HG03025 (cell line): ENCODE measurements at regions not wholly inside any gene's neighbourhood (a gene's known extent, or its start where the extent isn't known, plus 50 kb on each side); places are given as distances from the start of the nearest gene placed in this dataset.
"Not testable (repeated sequence)": the region's sequence is repeated elsewhere in the genome, so short reads cannot be mapped to it uniquely, and the experiment has no call there.

Experiments used
- ATAC-seq: cut with Tn5 transposase; IDR thresholded peaks from one replicate; pipeline ENCODE4 v1.9.1; 2021; ENCODE audit warnings: mild to moderate bottlenecking, moderate library complexity; ENCODE audit not compliant: unreplicated experiment, low FRiP score

DNA sequence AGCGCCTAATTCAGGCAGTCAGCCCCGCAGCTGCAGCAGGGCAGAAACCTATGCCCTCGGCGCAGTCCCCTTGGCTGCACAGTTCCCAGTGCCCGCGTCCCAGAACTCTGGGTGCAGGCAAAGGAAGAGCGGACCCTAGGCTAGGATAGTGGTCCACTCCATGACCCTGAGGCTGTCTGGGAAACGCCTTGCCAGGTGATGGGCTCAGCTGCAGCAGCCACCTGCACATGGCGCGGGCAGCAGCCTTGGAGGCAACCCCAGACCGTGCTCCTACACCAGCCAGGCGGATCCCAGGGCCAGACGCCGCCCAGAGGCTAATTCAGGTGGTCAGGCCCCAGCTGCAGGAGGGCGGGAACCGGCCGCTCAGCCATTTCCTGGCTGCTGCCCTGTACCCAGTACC is 83.0 kb downstream of the POTEC start:
- ATAC-seq, result not testable (repeated sequence)

DNA sequence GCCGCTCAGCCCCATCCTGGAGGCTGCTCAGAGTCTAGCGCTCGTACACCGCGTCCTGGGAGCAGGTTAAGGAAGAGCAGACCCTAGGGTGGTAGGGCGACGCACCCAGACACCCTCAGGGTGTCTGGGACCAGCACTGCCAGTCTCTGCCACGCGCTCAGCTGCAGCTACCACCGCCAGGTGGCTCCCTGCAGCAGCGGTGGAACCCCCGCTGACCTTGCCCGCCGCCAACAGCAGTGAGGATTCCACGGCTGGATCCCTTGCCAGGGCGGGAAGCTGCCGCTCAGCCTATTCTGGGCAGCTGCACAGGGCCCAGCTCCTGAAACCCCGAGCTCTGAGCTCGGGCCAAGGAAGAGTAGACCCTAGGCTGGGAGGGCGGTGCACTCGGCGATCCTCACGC is 83.6 kb downstream of the POTEC start:
- not testable (repeated sequence) for ATAC-seq

DNA sequence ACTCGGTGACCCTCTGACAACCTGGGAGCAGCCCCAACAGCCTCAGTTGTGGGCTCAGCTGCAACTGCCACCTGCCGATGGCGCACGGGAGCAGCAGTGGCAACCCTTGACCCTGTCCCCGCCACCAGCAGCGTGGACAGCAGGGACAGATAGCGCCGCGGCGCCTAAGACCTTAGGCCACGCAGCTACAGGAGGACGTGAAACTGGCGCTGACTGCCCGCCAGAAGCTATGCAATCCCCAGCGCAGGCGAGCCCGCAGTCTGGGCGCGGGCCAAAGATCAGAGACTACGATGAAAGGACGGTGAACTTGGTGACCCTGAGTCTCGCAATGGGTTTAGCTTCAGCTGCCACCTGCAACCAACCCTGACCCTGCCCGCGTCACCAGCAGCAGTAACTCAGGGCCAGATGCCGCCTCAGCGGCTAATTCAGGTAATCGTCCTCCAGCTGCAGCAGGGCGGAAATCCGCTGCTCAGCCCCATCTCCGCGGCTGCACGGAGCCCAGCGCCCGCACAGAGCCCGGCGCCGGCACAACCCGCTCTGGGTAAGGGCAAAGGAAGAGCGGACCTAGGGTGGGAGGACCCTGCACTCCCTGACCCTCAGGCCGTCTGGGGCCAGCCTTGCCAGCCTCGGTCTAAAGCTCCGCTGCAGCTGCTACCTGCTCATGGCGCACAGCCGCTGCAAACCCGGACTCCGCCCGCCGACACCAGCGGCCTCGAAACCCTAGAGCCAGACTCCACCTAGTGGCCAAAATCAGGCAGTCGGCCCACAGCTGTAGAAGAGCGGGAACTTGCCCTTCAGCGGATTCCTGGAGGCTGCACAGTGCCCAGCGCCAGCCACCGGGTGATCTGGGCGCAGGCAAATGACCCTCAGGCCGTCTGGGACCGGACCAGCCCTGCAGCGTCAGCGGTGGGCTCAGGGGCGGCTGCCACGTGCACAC is 85.1 kb downstream of the POTEC start:
- not testable (repeated sequence) for ATAC-seq

DNA sequence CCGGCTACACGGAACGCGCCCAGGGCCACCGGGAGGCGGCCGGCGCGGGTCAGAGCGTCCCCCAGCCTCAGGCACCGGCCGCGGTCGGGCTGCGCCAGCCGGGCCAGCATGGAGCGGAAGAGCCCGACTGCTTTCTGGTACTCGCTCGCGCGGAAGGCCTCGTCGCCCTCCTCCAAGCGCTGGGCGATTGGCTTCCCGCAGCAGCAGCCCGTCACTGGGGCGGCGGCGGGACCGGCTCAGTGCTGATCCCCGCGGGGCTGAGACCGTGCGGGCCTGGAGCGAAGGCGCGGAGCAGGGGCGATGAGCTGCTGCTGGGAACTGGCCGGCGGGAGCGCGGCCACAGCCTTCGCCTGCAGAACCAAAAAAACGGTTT is 92.8 kb downstream of the POTEC start:
- ATAC-seq, result not testable (repeated sequence)

DNA sequence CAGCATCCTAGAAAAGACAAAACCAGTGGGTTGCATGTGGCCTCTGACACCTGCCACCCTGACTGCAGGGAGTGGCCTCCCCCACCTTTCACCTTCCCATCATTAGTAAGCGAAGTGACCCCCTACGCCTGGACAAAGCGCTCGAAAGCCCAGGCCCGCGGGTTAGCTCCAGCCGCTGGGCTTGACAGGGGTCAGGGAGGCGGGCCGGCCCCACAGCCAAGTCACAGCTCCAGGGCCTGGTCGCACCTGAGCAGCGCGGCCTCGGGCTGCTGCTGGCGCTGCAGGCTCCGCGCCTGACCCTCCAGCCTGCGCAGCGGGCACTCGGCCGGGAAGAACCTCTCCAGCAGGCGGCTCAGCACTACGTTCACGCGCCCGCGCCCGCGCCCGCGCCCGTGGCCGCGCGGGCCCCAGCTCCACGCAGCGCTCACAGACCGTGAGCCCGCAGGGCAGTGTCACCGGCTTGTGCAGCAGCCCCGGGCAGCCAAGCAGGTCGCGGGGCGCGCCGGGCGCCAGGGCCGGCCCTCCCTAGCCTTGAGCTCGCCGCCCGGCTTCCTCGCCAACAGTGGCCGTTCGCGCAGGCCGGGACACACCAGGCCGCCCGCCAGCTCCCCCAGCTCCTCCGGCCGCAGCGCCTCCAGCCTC is 93.3 kb downstream of the POTEC start:
- ATAC-seq, result not testable (repeated sequence)

DNA sequence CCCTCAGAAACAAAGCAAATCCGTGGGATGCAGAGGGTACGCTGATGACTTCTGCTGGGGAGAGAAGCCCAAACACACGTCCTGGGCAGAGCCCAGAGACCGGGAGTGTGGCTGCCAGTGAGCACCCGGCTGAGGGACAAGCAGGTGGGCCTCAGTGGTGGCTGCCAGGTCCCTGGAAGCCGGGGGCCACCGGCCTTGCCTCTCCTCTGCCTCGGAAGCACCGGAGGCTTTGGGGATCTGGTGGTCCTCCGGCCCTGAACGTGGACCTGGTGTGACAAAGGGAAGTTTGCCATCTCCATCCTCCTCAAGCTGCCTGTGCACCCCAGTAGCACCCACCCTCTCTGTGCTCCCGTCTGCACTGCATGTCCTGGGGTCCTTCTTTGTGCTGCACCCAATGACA is 94.3 kb downstream of the POTEC start:
- not testable (repeated sequence) for ATAC-seq

DNA sequence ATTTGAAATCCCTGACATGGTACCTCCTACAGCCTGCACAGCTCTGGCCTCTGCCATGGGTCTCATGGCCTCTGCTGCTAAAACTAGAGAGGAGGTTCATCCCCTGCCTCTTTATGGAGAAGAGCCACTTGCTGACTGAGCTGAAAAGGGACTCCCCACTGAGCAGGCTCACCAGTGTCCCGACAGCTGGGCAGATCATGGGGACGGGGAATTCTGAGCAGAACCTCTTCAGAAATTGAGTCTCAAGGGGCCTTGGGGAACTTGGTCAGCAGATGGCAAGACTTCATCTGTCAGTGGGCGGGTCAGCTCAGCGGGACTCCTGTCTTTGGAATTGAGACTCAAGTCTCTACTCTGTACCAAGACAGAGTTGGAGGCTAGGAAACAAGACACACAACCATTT is 95.7 kb downstream of the POTEC start:
- ATAC-seq, result not testable (repeated sequence)

DNA sequence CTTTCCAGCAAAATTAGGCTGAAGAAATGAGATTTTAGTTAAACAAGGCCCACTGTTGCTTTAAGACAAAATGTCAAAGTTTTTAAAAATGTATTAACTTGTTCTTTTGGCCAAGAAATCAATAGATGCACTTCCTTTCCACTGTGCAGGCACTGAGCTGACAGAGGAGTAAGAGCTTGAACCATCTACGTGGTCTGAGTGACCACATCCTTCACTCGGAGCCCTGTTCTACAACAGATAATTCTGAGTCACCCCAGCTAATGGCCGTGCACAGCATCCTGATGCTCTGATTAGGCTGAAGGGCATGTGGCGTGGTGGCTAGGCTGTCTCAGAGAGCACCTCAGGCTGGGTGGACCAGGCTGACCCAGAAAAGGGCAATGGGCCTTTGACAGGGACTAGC is 107.9 kb downstream of the POTEC start:
- ATAC-seq, result not testable (repeated sequence)

DNA sequence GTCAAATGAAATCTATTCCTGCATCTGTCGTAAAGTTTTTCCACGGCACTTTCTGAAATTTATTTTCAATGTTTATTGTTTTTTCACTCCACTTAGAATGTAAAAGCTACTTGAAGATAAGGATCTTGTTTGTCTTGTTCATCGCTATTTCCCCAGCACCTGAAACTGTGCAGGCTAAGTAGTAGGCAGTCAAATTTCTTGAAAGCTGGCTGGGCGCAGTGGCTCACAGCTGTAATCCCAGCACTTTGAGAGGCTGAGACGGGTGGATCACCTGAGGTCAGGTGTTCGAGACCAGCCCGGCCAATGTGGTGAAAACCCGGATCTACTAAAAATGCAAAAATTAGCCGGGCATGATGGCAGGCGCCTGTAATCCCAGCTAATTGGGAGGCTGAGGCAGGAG is 111.0 kb downstream of the POTEC start:
- ATAC-seq, result not testable (repeated sequence)

DNA sequence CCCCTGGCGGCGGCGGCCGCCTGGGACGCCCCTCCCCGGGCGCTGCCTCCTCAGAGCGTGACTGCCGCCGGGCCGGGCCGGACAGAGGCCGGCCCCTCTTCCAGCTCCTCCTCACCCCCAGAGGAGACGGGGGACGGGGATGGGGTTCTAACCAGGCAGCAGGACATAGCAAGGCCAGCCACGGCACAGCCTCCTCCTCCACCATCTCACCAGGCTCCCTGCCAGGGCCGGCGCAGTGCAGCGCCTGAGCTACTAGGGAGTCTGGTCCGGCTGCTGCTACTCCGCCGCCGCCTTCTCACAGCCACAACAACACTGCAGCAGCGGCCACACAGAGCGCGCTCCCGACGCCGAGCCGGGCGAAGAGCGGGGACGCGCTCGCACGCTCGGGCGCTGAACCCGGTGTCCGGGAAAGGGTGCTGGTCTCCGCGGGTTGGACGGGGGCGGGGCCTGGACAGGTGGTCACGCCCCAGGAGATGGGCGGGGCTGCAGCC is 112.3 kb downstream of the POTEC start:
- not testable (repeated sequence) for ATAC-seq

DNA sequence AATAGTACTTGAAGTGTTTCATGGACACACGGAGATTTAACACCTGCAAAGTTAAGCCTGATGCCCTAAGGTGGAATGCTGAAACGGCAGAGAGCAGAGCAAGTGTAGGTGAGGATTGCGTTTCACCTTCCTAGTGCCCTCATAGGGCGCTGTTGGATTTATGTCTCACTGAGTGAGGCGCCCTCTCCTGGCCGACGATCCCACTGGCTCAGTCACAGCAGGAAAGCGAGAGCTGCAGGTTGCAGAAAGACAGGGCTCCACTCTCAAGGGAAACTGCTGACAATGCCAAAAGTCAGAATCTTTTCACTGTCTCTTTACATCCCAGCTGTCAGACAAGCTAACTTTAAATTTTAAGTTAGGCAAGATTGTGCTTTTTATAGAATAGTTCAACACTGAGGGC is 127.6 kb downstream of the POTEC start:
- ATAC-seq, result not testable (repeated sequence)

DNA sequence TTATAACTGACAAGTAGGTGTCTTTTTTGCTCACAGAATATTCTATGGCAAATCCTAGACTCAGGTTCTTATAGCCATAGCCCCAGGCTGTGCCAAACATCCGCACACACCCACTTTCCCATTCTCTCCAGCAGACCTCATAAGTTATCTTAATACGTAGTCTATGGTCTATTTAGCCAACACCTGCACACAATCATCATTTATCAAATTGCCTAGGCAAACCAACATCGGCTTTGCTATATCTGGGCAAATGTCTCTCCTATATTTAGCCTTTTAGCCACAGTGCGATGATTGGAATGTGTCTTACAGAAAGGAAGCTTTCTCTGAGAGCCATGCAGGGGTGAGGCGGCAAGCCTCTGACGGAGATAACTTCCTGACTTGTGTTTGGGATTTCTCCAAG is 128.0 kb downstream of the POTEC start:
- not testable (repeated sequence) for ATAC-seq

DNA sequence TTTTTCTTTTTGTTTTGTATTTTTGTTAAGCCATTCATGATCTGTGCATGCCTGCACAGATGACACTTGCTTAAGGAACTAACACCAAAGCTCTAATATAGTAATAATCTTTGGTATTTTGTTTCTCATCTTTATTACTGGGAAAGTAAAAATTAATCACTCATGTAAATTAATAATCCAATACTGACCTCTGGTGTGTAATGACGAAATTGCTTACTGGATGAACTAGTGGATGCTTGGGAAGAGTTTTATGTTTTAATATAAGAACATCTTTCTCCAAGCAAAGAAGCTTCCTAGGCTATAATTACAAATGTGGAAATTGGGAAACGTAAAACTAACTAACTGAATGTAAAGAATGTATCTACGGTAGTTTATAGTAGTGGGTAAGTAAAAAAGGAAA is 147.9 kb downstream of the POTEC start:
- not testable (repeated sequence) for ATAC-seq

DNA sequence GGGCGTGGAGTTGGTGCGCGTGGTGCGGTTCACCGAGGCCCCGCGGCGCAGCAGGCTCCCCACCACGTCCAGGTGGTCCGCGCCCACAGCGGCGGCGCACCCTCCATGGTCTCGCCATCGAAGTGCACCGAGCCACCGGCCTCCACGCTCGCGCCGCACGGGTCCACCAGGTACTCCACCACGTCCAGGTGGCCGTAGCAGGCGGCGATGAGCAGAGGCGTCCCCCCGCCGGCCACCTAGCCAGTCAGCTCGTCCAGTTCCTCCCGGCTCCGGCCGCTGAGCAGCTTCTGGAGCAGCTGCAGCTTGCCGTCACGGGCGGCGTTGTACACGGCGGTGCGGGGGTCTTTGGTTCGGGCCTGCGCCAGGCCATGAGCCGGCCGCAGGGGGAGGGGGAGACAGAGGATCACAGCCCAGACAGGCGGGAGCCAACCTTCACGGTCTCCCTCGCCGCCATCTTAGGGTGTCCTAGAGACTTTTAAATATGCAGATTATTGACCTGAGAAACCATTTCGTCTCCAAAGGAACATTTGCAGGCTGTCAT is 149.8 kb downstream of the POTEC start:
- not testable (repeated sequence) for ATAC-seq

DNA sequence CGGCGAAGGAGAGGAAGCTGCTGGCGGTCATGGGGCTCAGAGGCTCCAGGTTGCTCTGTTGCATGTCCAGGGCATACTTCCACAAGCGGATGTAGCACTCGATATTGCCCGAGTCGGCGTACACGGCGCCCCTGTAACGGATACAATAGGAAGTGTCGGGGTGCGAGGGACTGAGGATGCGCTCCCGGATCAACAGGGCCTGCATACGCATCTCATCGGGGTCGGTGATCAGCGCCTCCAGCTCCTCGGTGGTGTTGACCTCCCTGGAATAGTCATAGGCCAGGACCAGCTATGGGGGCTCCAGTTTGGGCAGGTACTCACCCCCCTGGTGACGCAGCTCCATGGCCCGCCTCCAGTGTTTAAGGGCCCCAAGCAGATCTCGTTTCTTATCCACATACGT is 150.8 kb downstream of the POTEC start:
- ATAC-seq, result not testable (repeated sequence)

DNA sequence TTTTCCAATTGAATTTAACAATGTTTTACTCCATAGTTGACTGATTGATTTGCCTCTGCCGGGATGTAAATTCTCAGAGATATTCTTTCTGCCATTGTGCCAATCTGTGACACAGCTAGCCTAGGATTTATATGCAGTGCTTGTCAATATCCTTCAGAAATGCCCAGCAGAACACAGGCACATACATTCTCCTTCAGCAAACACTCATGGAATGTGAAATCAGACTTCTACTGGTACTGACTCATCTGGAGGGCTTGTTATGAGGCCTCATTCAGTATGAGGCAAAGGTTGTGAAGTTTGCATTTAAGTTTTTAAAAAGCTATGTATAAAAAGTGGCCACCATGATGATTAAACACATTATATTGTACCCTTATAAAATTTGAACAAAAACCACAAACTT is 158.4 kb downstream of the POTEC start:
- ATAC-seq, result not testable (repeated sequence)

DNA sequence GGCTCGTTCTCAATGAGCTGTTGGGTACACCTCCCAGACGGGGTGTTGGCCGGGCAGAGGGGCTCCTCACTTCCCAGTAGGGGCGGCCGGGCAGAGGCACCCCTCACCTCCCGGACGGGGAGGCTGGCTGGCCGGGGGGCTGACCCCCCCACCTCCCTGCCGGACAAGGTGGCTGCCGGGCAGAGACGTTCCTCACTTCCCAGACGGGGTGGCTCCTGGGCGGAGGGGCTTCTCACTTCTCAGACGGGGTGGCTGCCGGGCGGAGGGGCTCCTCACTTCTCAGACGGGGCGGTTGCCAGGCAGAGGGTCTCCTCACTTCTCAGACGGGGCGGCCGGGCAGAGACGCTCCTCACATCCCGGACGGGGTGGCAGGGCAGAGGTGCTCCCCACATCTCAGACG is 160.7 kb downstream of the POTEC start:
- not testable (repeated sequence) for ATAC-seq

DNA sequence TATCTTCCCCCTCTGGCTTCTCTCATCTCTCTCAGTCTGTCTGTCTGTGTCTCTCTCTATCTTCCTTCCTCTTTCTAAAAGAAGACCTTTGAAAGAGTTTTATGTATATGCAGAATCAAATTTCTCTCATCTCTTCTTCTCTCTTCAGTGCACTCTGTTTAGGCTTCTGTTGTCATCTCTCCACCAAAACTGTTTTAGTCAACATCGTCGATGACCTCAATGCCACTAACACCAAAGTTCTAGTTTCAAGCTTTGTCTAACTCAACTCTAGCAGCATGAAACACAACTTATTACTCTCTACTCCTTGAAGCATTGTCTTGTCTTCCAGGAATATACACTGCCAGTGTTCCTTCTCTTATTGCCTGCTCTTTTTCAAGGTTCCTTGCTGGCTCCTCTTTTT is 163.9 kb downstream of the POTEC start:
- ATAC-seq, result not testable (repeated sequence)

DNA sequence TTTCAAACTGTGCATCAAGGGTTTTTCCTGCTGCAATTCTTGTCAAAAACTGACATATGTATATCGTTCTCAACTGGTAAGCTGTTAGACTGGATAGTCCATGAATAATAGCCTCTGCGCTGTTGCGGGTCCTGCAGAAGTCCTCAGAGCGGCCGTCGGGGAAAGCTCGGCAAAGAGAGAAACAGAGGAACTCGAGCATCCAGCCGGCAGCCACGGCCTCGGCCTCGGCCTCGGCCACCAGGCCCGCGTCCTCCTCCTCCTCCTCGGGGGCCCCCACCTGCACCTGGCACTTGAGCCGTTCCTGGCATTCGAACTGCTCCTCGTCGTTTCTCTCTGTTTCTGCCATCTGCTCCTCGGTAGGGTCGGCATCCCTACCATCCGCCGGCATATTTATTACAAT is 165.0 kb downstream of the POTEC start:
- not testable (repeated sequence) for ATAC-seq

DNA sequence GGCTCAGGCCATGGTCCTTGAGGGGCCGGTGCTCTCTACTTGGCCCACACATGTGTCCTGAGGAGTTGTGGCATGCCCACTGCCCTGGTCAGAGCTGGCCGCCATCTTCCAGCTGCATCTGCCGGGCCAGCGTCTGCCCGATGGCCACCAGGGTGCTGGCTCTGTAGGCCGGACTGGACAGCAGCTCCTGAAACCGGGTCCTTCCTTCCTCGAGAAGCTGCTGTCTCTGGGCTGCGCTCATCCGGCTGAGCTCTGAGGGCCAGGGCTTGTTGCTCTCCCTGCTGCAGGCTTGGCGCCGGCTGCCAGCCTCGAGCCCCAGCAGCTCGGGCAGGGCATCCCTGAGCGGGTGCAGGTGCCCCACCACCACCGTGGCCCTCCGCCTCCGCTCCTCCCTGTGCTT is 182.1 kb downstream of the POTEC start:
- not testable (repeated sequence) for ATAC-seq
